ENCODE measurements at regions not wholly inside any gene's neighbourhood (a gene's known extent, or its start where the extent isn't known, plus 50 kb on each side); places are given as distances from the start of the nearest gene placed in this dataset.
A peak's percentile ranks its signal among the peaks of the same experiment; 100 is the strongest.

GRCh38 chr16:74111456-74111982 is 185.1 kb upstream of the PSMD7 start:
- no peak overlapping the region for H3K4me3 Mint-ChIP-seq
- H3K27me3 Mint-ChIP-seq (ENCODE audit: low read depth) = no peaks in the 10 kb centered on the region
- no peaks in the 10 kb centered on the region for H3K9me3 Mint-ChIP-seq (ENCODE audit: insufficient read depth)
- peak; percentile 44 for ATAC-seq
- peaks cover 2% of the 10 kb centered on the region for H3K4me1 Mint-ChIP-seq (ENCODE audit: low read depth)
- no peak overlapping the region for H3K27ac Mint-ChIP-seq
- no peak for DNase-seq
- CTCF ChIA-PET = no interaction called here
- POLR2A ChIA-PET = no interaction called here
- no peaks in the 10 kb centered on the region for H3K36me3 Mint-ChIP-seq (ENCODE audit: low read depth)

GRCh38 chr16:74107795-74108610 is 188.6 kb upstream of the PSMD7 start:
- Mint-ChIP-seq H3K9me3 (ENCODE audit: insufficient read depth) (no peaks in the 10 kb centered on the region), H3K27ac (no peak overlapping the region), H3K27me3 (ENCODE audit: low read depth) (no peaks in the 10 kb centered on the region), H3K36me3 (ENCODE audit: low read depth) (no peaks in the 10 kb centered on the region), H3K4me3 (peak overlapping the region; percentile 48), H3K4me1 (ENCODE audit: low read depth) (peaks cover 2% of the 10 kb centered on the region)
- peak; percentile 55 for ATAC-seq
- peak; percentile 55 for DNase-seq
- POLR2A ChIA-PET = no interaction called here
- CTCF ChIA-PET = interaction anchor here (0.6 to 1.5 kb wide), 11 partner anchors 11 to 1275 kb away, joined by 3 to 4 read pairs (median 3); no protein-coding TSS in a partner anchor

- ChIA-PET POLR2A (no interaction called here), CTCF (no interaction called here)
- H3K4me1 Mint-ChIP-seq (ENCODE audit: low read depth) = peaks cover 2% of the 10 kb centered on the region
- H3K36me3 Mint-ChIP-seq (ENCODE audit: low read depth) = no peaks in the 10 kb centered on the region
- H3K27ac Mint-ChIP-seq = no peak overlapping the region
- ATAC-seq = no peak
- no peak for DNase-seq
- H3K27me3 Mint-ChIP-seq (ENCODE audit: low read depth) = no peaks in the 10 kb centered on the region
- no peaks in the 10 kb centered on the region for H3K9me3 Mint-ChIP-seq (ENCODE audit: insufficient read depth)
- H3K4me3 Mint-ChIP-seq = no peak overlapping the region
These were observed 192.6 kb upstream of the PSMD7 start for GRCh38 chr16:74104022-74104421.

GRCh38 chr16:74101379-74102137 is 195.1 kb upstream of the PSMD7 start:
- CTCF ChIA-PET = no interaction called here
- H3K27me3 Mint-ChIP-seq (ENCODE audit: low read depth) = no peaks in the 10 kb centered on the region
- H3K4me1 Mint-ChIP-seq (ENCODE audit: low read depth) = no peaks in the 10 kb centered on the region
- no peak overlapping the region for H3K27ac Mint-ChIP-seq
- ATAC-seq = no peak
- no peak for DNase-seq
- POLR2A ChIA-PET = no interaction called here
- H3K4me3 Mint-ChIP-seq = no peak overlapping the region
- H3K36me3 Mint-ChIP-seq (ENCODE audit: low read depth) = no peaks in the 10 kb centered on the region
- no peaks in the 10 kb centered on the region for H3K9me3 Mint-ChIP-seq (ENCODE audit: insufficient read depth)

- CTCF ChIA-PET = no interaction called here
- Mint-ChIP-seq H3K36me3 (ENCODE audit: low read depth) (no peaks in the 10 kb centered on the region), H3K27me3 (ENCODE audit: low read depth) (no peaks in the 10 kb centered on the region), H3K4me3 (no peak overlapping the region), H3K4me1 (ENCODE audit: low read depth) (no peaks in the 10 kb centered on the region), H3K9me3 (ENCODE audit: insufficient read depth) (no peaks in the 10 kb centered on the region), H3K27ac (no peak overlapping the region)
- POLR2A ChIA-PET = no interaction called here
- DNase-seq = no peak
- ATAC-seq = no peak
These were observed 196.0 kb upstream of the PSMD7 start for GRCh38 chr16:74100395-74101326.

- no peaks in the 10 kb centered on the region for H3K4me1 Mint-ChIP-seq (ENCODE audit: low read depth)
- H3K27me3 Mint-ChIP-seq (ENCODE audit: low read depth) = no peaks in the 10 kb centered on the region
- no peaks in the 10 kb centered on the region for H3K9me3 Mint-ChIP-seq (ENCODE audit: insufficient read depth)
- CTCF ChIA-PET = interaction anchor here (0.9 kb wide), 1 partner anchor 28 kb away, joined by 3 read pairs; no protein-coding TSS in a partner anchor
- no peak overlapping the region for H3K27ac Mint-ChIP-seq
- DNase-seq (no peak), ATAC-seq (no peak)
- POLR2A ChIA-PET = no interaction called here
- H3K36me3 Mint-ChIP-seq (ENCODE audit: low read depth) = no peaks in the 10 kb centered on the region
- H3K4me3 Mint-ChIP-seq = no peak overlapping the region
These were observed 197.1 kb upstream of the PSMD7 start for GRCh38 chr16:74099530-74099929.

GRCh38 chr16:74094962-74095361 is 201.7 kb upstream of the PSMD7 start:
- Mint-ChIP-seq H3K36me3 (ENCODE audit: low read depth) (no peaks in the 10 kb centered on the region), H3K27ac (no peak overlapping the region), H3K9me3 (ENCODE audit: insufficient read depth) (no peaks in the 10 kb centered on the region), H3K4me3 (no peak overlapping the region), H3K27me3 (ENCODE audit: low read depth) (no peaks in the 10 kb centered on the region), H3K4me1 (ENCODE audit: low read depth) (no peaks in the 10 kb centered on the region)
- ATAC-seq (no peak), DNase-seq (no peak)
- ChIA-PET POLR2A (no interaction called here), CTCF (no interaction called here)

GRCh38 chr16:74094514-74094913 is 202.1 kb upstream of the PSMD7 start:
- POLR2A ChIA-PET = no interaction called here
- no peak overlapping the region for H3K27ac Mint-ChIP-seq
- no peaks in the 10 kb centered on the region for H3K27me3 Mint-ChIP-seq (ENCODE audit: low read depth)
- CTCF ChIA-PET = no interaction called here
- H3K4me1 Mint-ChIP-seq (ENCODE audit: low read depth) = no peaks in the 10 kb centered on the region
- no peak for DNase-seq
- no peaks in the 10 kb centered on the region for H3K36me3 Mint-ChIP-seq (ENCODE audit: low read depth)
- no peak for ATAC-seq
- H3K4me3 Mint-ChIP-seq = no peak overlapping the region
- no peaks in the 10 kb centered on the region for H3K9me3 Mint-ChIP-seq (ENCODE audit: insufficient read depth)

GRCh38 chr16:74092336-74092735 is 204.3 kb upstream of the PSMD7 start:
- Mint-ChIP-seq H3K27ac (no peak overlapping the region), H3K4me1 (ENCODE audit: low read depth) (no peaks in the 10 kb centered on the region), H3K4me3 (no peak overlapping the region), H3K9me3 (ENCODE audit: insufficient read depth) (no peaks in the 10 kb centered on the region), H3K27me3 (ENCODE audit: low read depth) (no peaks in the 10 kb centered on the region), H3K36me3 (ENCODE audit: low read depth) (no peaks in the 10 kb centered on the region)
- ChIA-PET POLR2A (no interaction called here), CTCF (no interaction called here)
- ATAC-seq (no peak), DNase-seq (no peak)

GRCh38 chr16:74090871-74091270 is 205.7 kb upstream of the PSMD7 start:
- Mint-ChIP-seq H3K4me3 (no peak overlapping the region), H3K27ac (no peak overlapping the region), H3K27me3 (ENCODE audit: low read depth) (no peaks in the 10 kb centered on the region), H3K9me3 (ENCODE audit: insufficient read depth) (no peaks in the 10 kb centered on the region), H3K4me1 (ENCODE audit: low read depth) (no peaks in the 10 kb centered on the region), H3K36me3 (ENCODE audit: low read depth) (no peaks in the 10 kb centered on the region)
- no peak for DNase-seq
- ChIA-PET POLR2A (no interaction called here), CTCF (no interaction called here)
- ATAC-seq = no peak

GRCh38 chr16:74083541-74083940 is 213.1 kb upstream of the PSMD7 start:
- ATAC-seq = no peak
- Mint-ChIP-seq H3K9me3 (ENCODE audit: insufficient read depth) (no peaks in the 10 kb centered on the region), H3K36me3 (ENCODE audit: low read depth) (no peaks in the 10 kb centered on the region), H3K27ac (no peak overlapping the region), H3K27me3 (ENCODE audit: low read depth) (no peaks in the 10 kb centered on the region), H3K4me3 (no peak overlapping the region), H3K4me1 (ENCODE audit: low read depth) (no peaks in the 10 kb centered on the region)
- DNase-seq = no peak
- POLR2A ChIA-PET = no interaction called here
- CTCF ChIA-PET = interaction anchor here (1.5 kb wide), 1 partner anchor 24 kb away, joined by 4 read pairs; no protein-coding TSS in a partner anchor
